Kidney (tissue), 13 donors: ENCODE measurements at regions not wholly inside any gene's neighbourhood (a gene's known extent, or its start where the extent isn't known, plus 50 kb on each side); places are given as distances from the start of the nearest gene placed in this dataset.

Source experiments
- DNase-seq, 5 donors: peaks; one replicate each; pipeline ENCODE4 v3.0.0-alpha.2; 2013 to 2020
- FAIRE-seq: peaks from 2 replicates; lab custom pipeline; 2012; peaks lifted over from hg19 to GRCh38; lab: Jason Lieb, UNC
- H3K27ac ChIP-seq, 2 donors: one replicate each; pipeline ENCODE4 v1.7.0; 2013; ENCODE audit warnings: low read depth in 2 of 2, low read length in 2 of 2, inconsistent platforms in 1 of 2
- H3K27me3 ChIP-seq: one replicate; pipeline ENCODE4 v1.7.1; 2013; ENCODE audit warnings: low read length, inconsistent platforms; ENCODE audit not compliant: control insufficient read depth, insufficient read depth
- H3K36me3 ChIP-seq, 3 donors: one replicate each; pipeline versions ENCODE4 v1.7.0 to v1.7.1; 2013; ENCODE audit warnings: low read length in 3 of 3, control low read depth in 1 of 3, inconsistent platforms in 1 of 3; ENCODE audit not compliant: insufficient read depth in 3 of 3, control insufficient read depth in 2 of 3
- H3K4me1 ChIP-seq, 3 donors: one replicate each; pipeline versions ENCODE4 v1.7.0 to v1.7.1; 2013; ENCODE audit warnings: low read length in 3 of 3, inconsistent platforms in 1 of 3, low read depth in 1 of 3; ENCODE audit not compliant: control insufficient read depth in 2 of 3, insufficient read depth in 2 of 3
- H3K4me3 ChIP-seq, 3 donors: one replicate each; pipeline versions ENCODE4 v1.7.0 to v1.8.1; 2013; ENCODE audit warnings: low read length in 3 of 3, control low read depth in 1 of 3, inconsistent platforms in 1 of 3
- H3K9ac ChIP-seq, 3 donors: one replicate each; pipeline versions ENCODE4 v1.7.0 to v1.7.1; 2013; ENCODE audit warnings: low read length in 3 of 3, control low read depth in 1 of 3, inconsistent platforms in 1 of 3
- H3K9me3 ChIP-seq, 3 donors: one replicate each; pipeline versions ENCODE4 v1.7.0 to v1.7.1; 2013; ENCODE audit warnings: low read length in 3 of 3, control low read depth in 1 of 3, inconsistent platforms in 1 of 3; ENCODE audit not compliant: control insufficient read depth in 2 of 3, insufficient read depth in 1 of 3
- CTCF ChIP-seq: IDR thresholded peaks from 3 replicates; pipeline ENCODE4 v1.5.1; 2012; ENCODE audit warnings: mild to moderate bottlenecking, moderate library complexity, borderline replicate concordance; ENCODE audit not compliant: insufficient read depth; ENCODE audit errors: extremely low read depth
- intact Hi-C: fragments of 100-400 bp; cut with DNase I; formaldehyde crosslinking; loops from one replicate; pipeline ENCODE4 v1.11.1; 2022
- donor health status: control.
- donor health status: control.
- donor health status: control.
- donor health status: control.
- donor health status: control.
- donor health status: DM: yes; HTN: yes; CAD: no.
- donor health status: Normal renal cell carcinoma (clear cell type).

- Histone ChIP-seq H3K27me3 (no peaks in the 10 kb centered on the region), H3K36me3 (no peaks in the 10 kb centered on the region), H3K27ac (no peak overlapping the region), H3K4me1 (peaks cover 0 to 2% (median 0%) of the 10 kb centered on the region in 3 donors), H3K4me3 (no peak overlapping the region), H3K9me3 (no peaks in the 10 kb centered on the region), H3K9ac (no peak overlapping the region)
- no peak for FAIRE-seq
- intact Hi-C loops = no loop called here
- peak in 4 of 5 donors; percentile 63 to 74 (median 65) for DNase-seq
- TF ChIP-seq CTCF = peak; percentile 14
These were observed 324.3 kb downstream of the ZNF536 start for GRCh38 chr19:30696514-30696913.

GRCh38 chr19:30695171-30695875 is 323.1 kb downstream of the ZNF536 start:
- H3K4me1 ChIP-seq = peaks cover 0 to 2% (median 0%) of the 10 kb centered on the region in 3 donors
- FAIRE-seq (no peak), DNase-seq (peak in 1 of 5 donors; percentile 25)
- no peaks in the 10 kb centered on the region for H3K36me3 ChIP-seq
- H3K9ac ChIP-seq = no peak overlapping the region
- H3K4me3 ChIP-seq = no peak overlapping the region
- H3K27me3 ChIP-seq = no peaks in the 10 kb centered on the region
- TF ChIP-seq CTCF = no peak
- intact Hi-C loops = no loop called here
- H3K27ac ChIP-seq = no peak overlapping the region
- H3K9me3 ChIP-seq = no peaks in the 10 kb centered on the region

- FAIRE-seq (no peak), DNase-seq (peak in 1 of 5 donors; percentile 19)
- no peak for TF ChIP-seq CTCF
- peaks cover 0 to 2% (median 0%) of the 10 kb centered on the region in 3 donors for H3K4me1 ChIP-seq
- H3K27me3 ChIP-seq = no peaks in the 10 kb centered on the region
- no peak overlapping the region for H3K27ac ChIP-seq
- intact Hi-C loops = no loop called here
- H3K4me3 ChIP-seq = no peak overlapping the region
- H3K36me3 ChIP-seq = no peaks in the 10 kb centered on the region
- H3K9ac ChIP-seq = no peak overlapping the region
- H3K9me3 ChIP-seq = no peaks in the 10 kb centered on the region
These were observed 322.1 kb downstream of the ZNF536 start for GRCh38 chr19:30694156-30694755.
